ENCODE measurements at regions not wholly inside any gene's neighbourhood (a gene's known extent, or its start where the extent isn't known, plus 50 kb on each side); places are given as distances from the start of the nearest gene placed in this dataset.

DNA sequence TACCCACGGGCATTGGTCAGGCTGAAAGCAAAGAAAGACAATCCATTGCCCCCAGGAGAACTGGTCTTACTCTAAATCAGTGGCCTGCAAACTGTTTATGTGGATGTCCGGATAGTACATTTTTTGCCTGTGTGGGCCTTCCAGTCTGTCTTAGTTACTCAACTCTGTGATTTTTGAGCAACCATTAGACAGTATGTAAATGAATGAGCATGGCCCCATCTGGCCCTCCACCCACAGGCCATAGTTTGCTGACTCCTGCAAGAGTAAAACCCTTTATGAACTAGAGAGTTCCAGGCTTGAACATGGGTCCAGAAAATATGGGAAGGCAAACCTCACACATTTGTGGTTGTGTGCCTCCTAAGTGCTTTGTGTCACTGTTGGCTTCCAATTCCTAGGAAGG is 55.7 kb upstream of the CYP1B1 start (continued):
- TF ChIP-seq, protein P1, sequence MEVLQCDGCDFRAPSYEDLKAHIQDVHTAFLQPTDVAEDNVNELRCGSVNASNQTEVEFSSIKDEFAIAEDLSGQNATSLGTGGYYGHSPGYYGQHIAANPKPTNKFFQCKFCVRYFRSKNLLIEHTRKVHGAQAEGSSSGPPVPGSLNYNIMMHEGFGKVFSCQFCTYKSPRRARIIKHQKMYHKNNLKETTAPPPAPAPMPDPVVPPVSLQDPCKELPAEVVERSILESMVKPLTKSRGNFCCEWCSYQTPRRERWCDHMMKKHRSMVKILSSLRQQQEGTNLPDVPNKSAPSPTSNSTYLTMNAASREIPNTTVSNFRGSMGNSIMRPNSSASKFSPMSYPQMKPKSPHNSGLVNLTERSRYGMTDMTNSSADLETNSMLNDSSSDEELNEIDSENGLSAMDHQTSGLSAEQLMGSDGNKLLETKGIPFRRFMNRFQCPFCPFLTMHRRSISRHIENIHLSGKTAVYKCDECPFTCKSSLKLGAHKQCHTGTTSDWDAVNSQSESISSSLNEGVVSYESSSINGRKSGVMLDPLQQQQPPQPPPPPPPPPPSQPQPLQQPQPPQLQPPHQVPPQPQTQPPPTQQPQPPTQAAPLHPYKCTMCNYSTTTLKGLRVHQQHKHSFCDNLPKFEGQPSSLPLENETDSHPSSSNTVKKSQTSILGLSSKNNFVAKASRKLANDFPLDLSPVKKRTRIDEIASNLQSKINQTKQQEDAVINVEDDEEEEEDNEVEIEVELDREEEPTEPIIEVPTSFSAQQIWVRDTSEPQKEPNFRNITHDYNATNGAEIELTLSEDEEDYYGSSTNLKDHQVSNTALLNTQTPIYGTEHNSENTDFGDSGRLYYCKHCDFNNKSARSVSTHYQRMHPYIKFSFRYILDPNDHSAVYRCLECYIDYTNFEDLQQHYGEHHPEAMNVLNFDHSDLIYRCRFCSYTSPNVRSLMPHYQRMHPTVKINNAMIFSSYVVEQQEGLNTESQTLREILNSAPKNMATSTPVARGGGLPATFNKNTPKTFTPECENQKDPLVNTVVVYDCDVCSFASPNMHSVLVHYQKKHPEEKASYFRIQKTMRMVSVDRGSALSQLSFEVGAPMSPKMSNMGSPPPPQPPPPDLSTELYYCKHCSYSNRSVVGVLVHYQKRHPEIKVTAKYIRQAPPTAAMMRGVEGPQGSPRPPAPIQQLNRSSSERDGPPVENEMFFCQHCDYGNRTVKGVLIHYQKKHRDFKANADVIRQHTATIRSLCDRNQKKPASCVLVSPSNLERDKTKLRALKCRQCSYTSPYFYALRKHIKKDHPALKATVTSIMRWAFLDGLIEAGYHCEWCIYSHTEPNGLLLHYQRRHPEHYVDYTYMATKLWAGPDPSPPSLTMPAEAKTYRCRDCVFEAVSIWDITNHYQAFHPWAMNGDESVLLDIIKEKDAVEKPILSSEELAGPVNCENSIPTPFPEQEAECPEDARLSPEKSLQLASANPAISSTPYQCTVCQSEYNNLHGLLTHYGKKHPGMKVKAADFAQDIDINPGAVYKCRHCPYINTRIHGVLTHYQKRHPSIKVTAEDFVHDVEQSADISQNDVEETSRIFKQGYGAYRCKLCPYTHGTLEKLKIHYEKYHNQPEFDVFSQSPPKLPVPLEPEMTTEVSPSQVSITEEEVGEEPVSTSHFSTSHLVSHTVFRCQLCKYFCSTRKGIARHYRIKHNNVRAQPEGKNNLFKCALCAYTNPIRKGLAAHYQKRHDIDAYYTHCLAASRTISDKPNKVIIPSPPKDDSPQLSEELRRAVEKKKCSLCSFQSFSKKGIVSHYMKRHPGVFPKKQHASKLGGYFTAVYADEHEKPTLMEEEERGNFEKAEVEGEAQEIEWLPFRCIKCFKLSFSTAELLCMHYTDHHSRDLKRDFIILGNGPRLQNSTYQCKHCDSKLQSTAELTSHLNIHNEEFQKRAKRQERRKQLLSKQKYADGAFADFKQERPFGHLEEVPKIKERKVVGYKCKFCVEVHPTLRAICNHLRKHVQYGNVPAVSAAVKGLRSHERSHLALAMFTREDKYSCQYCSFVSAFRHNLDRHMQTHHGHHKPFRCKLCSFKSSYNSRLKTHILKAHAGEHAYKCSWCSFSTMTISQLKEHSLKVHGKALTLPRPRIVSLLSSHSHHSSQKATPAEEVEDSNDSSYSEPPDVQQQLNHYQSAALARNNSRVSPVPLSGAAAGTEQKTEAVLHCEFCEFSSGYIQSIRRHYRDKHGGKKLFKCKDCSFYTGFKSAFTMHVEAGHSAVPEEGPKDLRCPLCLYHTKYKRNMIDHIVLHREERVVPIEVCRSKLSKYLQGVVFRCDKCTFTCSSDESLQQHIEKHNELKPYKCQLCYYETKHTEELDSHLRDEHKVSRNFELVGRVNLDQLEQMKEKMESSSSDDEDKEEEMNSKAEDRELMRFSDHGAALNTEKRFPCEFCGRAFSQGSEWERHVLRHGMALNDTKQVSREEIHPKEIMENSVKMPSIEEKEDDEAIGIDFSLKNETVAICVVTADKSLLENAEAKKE (CRISPR knock-in tag; IDR thresholded peaks at IDR 0.05) = no peak
- TF ChIP-seq EZH2phosphoT487 (IDR thresholded peaks at IDR 0.05; ENCODE audit: unreplicated experiment) (no peak), POLR2AphosphoS5 (IDR thresholded peaks at IDR 0.05; ENCODE audit: low read depth) (no peak), CREB1 (CRISPR knock-in tag; IDR thresholded peaks at IDR 0.05; ENCODE audit: low read depth) (no peak), ZNF331 (CRISPR knock-in tag; IDR thresholded peaks at IDR 0.05; ENCODE audit: low read depth) (no peak), ZNF114 (CRISPR knock-in tag; IDR thresholded peaks at IDR 0.05) (no peak), STAT1 (IDR thresholded peaks at IDR 0.05; ENCODE audit: unreplicated experiment) (no peak)
- TF ChIP-seq, protein P2, sequence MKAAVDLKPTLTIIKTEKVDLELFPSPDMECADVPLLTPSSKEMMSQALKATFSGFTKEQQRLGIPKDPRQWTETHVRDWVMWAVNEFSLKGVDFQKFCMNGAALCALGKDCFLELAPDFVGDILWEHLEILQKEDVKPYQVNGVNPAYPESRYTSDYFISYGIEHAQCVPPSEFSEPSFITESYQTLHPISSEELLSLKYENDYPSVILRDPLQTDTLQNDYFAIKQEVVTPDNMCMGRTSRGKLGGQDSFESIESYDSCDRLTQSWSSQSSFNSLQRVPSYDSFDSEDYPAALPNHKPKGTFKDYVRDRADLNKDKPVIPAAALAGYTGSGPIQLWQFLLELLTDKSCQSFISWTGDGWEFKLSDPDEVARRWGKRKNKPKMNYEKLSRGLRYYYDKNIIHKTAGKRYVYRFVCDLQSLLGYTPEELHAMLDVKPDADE (IDR thresholded peaks at IDR 0.05) = no peak

DNA sequence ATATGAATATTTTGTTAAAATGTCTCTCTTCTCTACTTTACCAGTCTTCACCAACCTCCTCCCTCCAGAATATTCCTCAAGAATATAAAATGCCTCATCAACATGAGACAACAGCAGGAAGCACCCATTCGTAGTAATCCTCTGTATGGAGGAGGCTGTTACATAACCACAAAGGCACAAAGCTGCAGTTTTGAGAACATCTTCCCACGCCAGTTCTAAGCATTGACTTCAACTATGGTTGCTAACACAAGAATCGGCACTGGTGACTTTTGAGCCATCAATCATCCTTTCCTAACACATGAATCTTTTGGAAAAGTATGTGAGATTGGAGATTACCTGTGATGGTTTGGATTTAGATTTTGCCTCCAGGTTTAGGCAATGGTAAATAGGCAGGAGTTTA is 54.9 kb upstream of the CYP1B1 start:
- no peaks in the 10 kb centered on the region for H3K4me1 ChIP-seq (ENCODE audit: insufficient read depth)
- no peaks in the 10 kb centered on the region for H3F3A ChIP-seq (replicated peaks; ENCODE audit: low read depth)
- peaks cover 36% of the 10 kb centered on the region for H3K9me3 Mint-ChIP-seq
- peaks cover 31% of the 10 kb centered on the region for H3K36me3 Mint-ChIP-seq (ENCODE audit: low read depth)
- H3K36me3 ChIP-seq (ENCODE audit: insufficient read depth) = no peaks in the 10 kb centered on the region; the same call in 1 of the 2 replicates
- no peaks in the 10 kb centered on the region; the same call in 1 of the 2 replicates for H3K9me2 ChIP-seq (ENCODE audit: insufficient read depth)
- no peak overlapping the region for H2AFZ ChIP-seq
- H3K79me2 ChIP-seq (replicated peaks; ENCODE audit: insufficient read depth) = no peaks in the 10 kb centered on the region
- H3K27ac Mint-ChIP-seq = no peak overlapping the region
- H3K27me3 ChIP-seq (ENCODE audit: insufficient read depth) = no peaks in the 10 kb centered on the region
- no peak overlapping the region for H3K4me2 ChIP-seq
- ATAC-seq (no peak), DNase-seq (ENCODE audit: low spot score) (no peak)
- H3K4me3 Mint-ChIP-seq = no peak overlapping the region
- no peak overlapping the region for H3K27ac ChIP-seq (ENCODE audit: low read depth)
- H3K27me3 Mint-ChIP-seq (ENCODE audit: insufficient read depth, low read depth, poor library complexity) = peaks cover 8% of the 10 kb centered on the region
- H3K4me1 Mint-ChIP-seq = no peaks in the 10 kb centered on the region
- H4K20me1 ChIP-seq (replicated peaks; ENCODE audit: insufficient read depth) = no peaks in the 10 kb centered on the region
- H3K4me3 ChIP-seq = no peak overlapping the region
- no peak for TF ChIP-seq JUNB (IDR thresholded peaks at IDR 0.05; ENCODE audit: unreplicated experiment)
- TF ChIP-seq EZH2 (IDR thresholded peaks at IDR 0.05; ENCODE audit: low read depth, unreplicated experiment) = no peak
- TF ChIP-seq CREB1 (CRISPR knock-in tag; IDR thresholded peaks at IDR 0.05; ENCODE audit: low read depth) = no peak
- TF ChIP-seq POLR2AphosphoS5 (IDR thresholded peaks at IDR 0.05; ENCODE audit: low read depth) = no peak
- TF ChIP-seq, protein P1 (CRISPR knock-in tag; IDR thresholded peaks at IDR 0.05) = no peak

Measured in GM23338 (cell line).